ENCODE measurements at regions not wholly inside any gene's neighbourhood (a gene's known extent, or its start where the extent isn't known, plus 50 kb on each side); places are given as distances from the start of the nearest gene placed in this dataset.

DNA sequence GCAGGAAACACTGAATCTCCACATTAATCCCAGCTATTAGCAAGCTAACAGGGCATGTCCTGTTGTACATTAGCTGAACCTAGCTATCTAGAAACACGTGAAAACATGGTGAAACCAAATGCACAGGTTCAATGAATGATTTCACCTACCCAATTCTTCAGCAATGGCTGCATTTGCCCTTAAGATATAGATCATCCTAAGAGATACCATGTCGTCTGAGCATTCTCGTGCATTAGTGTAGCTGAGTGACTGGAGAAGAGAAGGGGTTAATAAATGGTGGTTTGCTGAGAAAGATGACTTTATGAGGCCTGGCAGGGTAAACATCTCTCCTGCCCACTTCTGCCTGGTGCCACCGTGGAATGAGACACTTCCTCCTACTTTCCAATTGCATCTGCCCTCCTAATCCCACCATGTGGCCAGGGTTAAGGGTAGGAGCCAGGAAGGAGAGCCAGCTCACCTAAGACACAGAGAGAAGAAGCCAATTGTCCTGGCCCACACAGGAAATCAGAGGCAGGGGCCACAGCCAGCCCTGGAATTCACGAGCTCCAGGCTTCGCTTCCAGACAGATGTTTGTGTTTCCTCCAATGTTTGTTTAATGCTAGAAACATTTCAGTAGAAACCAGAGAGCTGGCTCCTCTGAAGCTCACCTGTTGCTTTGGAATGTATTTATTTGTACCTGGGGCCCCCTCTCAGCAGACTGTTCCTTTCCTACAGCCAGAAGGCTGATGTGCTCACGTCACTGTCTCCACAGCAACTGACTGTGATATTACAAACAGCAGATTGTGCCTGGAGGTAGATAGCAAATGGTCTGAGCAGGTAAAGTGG lies 126.0 kb upstream of the PARP11 start:
- Histone ChIP-seq H3K9me3 (replicated peaks in 1 of 3) (no peaks in the 10 kb centered on the region), H3K4me3 (no peak overlapping the region), H3K36me3 (replicated peaks in 1 of 2) (no peaks in the 10 kb centered on the region), H3K4me1 (replicated peaks in 1 of 2) (no peaks in the 10 kb centered on the region), H3K27me3 (no peaks in the 10 kb centered on the region), H3K27ac (no peak overlapping the region)
- TF ChIP-seq, protein P1, sequence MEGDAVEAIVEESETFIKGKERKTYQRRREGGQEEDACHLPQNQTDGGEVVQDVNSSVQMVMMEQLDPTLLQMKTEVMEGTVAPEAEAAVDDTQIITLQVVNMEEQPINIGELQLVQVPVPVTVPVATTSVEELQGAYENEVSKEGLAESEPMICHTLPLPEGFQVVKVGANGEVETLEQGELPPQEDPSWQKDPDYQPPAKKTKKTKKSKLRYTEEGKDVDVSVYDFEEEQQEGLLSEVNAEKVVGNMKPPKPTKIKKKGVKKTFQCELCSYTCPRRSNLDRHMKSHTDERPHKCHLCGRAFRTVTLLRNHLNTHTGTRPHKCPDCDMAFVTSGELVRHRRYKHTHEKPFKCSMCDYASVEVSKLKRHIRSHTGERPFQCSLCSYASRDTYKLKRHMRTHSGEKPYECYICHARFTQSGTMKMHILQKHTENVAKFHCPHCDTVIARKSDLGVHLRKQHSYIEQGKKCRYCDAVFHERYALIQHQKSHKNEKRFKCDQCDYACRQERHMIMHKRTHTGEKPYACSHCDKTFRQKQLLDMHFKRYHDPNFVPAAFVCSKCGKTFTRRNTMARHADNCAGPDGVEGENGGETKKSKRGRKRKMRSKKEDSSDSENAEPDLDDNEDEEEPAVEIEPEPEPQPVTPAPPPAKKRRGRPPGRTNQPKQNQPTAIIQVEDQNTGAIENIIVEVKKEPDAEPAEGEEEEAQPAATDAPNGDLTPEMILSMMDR (IDR thresholded peaks at IDR 0.05), result no peak
- no peak for TF ChIP-seq POLR2A (IDR thresholded peaks at IDR 0.05)
- WGBS, 4 donors, result 72 to 81% (median 78%) methylated on average over 7 of the region's 7 CpGs
- peak in 1 of 7 donors; percentile 57 for DNase-seq
- intact Hi-C loops (cut with DNase I), result loop anchor here (2.0 to 10.0 kb wide), 4 partner anchors 38 to 276 kb away; partner anchors contain the start of gene CCND2 (in 1 of the 2)

DNA sequence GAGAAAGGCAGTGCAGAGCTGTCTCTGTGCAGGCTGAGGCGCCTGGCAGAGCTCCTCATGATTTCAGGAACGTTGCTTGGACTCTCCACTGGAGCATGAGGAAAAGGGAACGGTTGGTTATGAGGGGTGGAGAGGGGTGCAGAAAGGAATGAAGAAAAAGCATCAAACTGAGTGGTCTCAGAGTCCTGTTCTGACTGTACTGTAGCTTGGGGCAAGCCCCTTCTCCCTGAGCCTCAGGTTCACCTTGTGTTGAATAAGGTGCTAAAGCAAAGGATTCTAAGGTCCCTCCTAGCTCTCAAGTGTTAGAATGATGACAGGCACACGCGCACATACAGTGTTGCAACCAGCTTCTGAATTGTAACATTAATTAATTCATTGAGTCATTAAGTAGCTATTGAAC lies 125.2 kb upstream of the PARP11 start:
- 90 to 94% (median 92%) methylated on average over 5 of the region's 5 CpGs for WGBS, 4 donors
- TF ChIP-seq POLR2A (IDR thresholded peaks at IDR 0.05), result no peak
- TF ChIP-seq, protein P1 (IDR thresholded peaks at IDR 0.05), result no peak
- H3K27ac ChIP-seq, result no peak overlapping the region
- no peak overlapping the region for H3K4me3 ChIP-seq
- no peaks in the 10 kb centered on the region for H3K4me1 ChIP-seq (replicated peaks in 1 of 2)
- no peaks in the 10 kb centered on the region for H3K36me3 ChIP-seq (replicated peaks in 1 of 2)
- no peaks in the 10 kb centered on the region for H3K27me3 ChIP-seq
- no peaks in the 10 kb centered on the region for H3K9me3 ChIP-seq (replicated peaks in 1 of 3)
- intact Hi-C loops (cut with DNase I), result loop anchor here (2.0 to 10.0 kb wide), 4 partner anchors 39 to 276 kb away; partner anchors contain the start of gene CCND2 (in 1 of the 2)
- DNase-seq, result no peak

- intact Hi-C loops (cut with DNase I), result loop anchor here (5.0 to 10.0 kb wide), 3 partner anchors 41 to 278 kb away; partner anchors contain the start of gene CCND2 (in 1 of the 2)
- 70 to 81% (median 73%) methylated on average over 5 of the region's 5 CpGs for WGBS, 4 donors
Measured at GRCh38 chr12:3996322-3996721, 123.1 kb upstream of the PARP11 start.

DNA sequence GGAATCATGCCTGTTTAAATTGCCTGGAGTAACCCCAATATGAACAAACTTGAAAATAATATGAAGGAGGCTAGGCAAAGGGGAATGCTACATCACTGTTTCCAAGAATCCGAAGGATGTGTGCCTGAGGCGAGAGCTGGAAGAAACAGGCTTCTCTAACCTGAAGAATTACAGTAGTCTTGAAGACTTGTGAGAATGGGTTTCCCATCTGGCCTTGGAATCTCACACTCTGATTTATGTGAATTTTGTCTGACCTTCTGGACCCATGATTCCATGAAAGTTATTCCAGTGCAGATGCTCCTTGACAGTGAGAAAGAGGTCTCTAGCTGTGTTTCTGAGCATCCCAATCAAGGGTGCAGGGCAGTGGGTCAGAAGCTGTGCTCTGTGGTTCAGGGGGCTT lies 122.1 kb upstream of the PARP11 start:
- Histone ChIP-seq H3K4me1 (replicated peaks in 1 of 2) (no peaks in the 10 kb centered on the region), H3K4me3 (no peak overlapping the region), H3K9me3 (replicated peaks in 1 of 3) (no peaks in the 10 kb centered on the region), H3K36me3 (replicated peaks in 1 of 2) (no peaks in the 10 kb centered on the region), H3K27me3 (no peaks in the 10 kb centered on the region), H3K27ac (no peak overlapping the region)
- no peak for DNase-seq
- intact Hi-C loops (cut with DNase I), result loop anchor here (5.0 to 10.0 kb wide), 3 partner anchors 42 to 279 kb away; partner anchors contain the start of gene CCND2 (in 1 of the 2)
- TF ChIP-seq, protein P1 (IDR thresholded peaks at IDR 0.05), result no peak
- WGBS, 4 donors, result 72 to 86% (median 80%) methylated on average over 2 of the region's 2 CpGs

More at GRCh38 chr12:3996322-3996721, 123.1 kb upstream of the PARP11 start:
- no peaks in the 10 kb centered on the region for H3K27me3 ChIP-seq
- H3K36me3 ChIP-seq (replicated peaks in 1 of 2), result no peaks in the 10 kb centered on the region
- TF ChIP-seq, protein P1 (IDR thresholded peaks at IDR 0.05), result no peak
- TF ChIP-seq POLR2A (IDR thresholded peaks at IDR 0.05), result no peak
- no peaks in the 10 kb centered on the region for H3K4me1 ChIP-seq (replicated peaks in 1 of 2)
- no peak for DNase-seq
- no peak overlapping the region for H3K27ac ChIP-seq
- no peaks in the 10 kb centered on the region for H3K9me3 ChIP-seq (replicated peaks in 1 of 3)
- H3K4me3 ChIP-seq, result no peak overlapping the region
